ENCODE measurements at regions not wholly inside any gene's neighbourhood (a gene's known extent, or its start where the extent isn't known, plus 50 kb on each side); places are given as distances from the start of the nearest gene placed in this dataset.

DNA sequence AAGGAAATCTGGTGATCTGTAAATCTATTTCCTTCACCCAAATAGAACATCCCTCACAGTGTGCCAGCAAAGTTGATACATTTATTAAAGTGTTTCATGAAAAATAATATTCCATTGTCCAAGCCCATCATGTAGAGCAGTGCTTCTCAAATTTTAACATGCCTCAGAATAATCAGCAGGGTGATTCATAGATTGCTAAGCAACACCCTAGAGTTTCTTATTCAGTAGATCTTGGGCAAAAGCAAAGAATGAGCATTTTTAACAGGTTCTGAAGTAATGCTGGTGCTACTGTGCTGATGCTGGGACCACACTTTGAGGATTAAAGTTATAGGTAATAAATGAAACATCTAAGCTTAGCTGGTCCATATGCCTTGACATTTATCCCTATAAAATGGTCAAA lies 210.5 kb downstream of the ZIC4 start:
- H3K36me3 ChIP-seq: no peaks in the 10 kb centered on the region
- TF ChIP-seq, protein P1, sequence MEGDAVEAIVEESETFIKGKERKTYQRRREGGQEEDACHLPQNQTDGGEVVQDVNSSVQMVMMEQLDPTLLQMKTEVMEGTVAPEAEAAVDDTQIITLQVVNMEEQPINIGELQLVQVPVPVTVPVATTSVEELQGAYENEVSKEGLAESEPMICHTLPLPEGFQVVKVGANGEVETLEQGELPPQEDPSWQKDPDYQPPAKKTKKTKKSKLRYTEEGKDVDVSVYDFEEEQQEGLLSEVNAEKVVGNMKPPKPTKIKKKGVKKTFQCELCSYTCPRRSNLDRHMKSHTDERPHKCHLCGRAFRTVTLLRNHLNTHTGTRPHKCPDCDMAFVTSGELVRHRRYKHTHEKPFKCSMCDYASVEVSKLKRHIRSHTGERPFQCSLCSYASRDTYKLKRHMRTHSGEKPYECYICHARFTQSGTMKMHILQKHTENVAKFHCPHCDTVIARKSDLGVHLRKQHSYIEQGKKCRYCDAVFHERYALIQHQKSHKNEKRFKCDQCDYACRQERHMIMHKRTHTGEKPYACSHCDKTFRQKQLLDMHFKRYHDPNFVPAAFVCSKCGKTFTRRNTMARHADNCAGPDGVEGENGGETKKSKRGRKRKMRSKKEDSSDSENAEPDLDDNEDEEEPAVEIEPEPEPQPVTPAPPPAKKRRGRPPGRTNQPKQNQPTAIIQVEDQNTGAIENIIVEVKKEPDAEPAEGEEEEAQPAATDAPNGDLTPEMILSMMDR (IDR thresholded peaks at IDR 0.05; ENCODE audit: low read depth, low read length): no peak
- H3K4me1 ChIP-seq (ENCODE audit: low read depth): no peaks in the 10 kb centered on the region

DNA sequence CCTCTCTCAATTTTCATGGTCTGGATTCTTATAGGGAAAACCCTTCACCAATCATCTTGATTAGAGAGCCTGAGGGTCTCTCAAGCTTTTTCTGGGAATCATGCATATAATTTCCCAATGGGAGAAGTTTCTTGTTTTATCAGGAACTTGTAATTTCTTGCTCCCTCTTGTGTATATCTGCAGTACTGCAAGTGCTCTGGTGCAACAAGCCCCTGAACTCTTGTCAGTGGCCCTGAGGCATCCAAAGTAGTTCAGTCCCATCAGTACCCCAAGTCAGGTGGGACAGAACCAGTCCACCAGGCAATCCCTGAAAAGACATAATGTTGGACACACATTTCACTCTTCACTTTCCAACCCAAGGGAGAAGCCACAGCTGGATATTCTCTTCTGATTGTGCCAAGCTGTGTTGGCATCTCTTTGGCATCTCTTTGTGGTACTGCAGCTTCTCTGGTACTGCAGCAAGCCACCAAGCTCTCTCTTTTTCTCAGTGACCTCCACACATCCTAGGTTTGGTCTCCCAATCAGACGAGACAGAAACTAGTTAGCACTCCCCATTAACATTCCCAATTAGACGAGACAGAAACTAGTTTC lies 214.5 kb downstream of the ZIC4 start:
- TF ChIP-seq, protein P1 (IDR thresholded peaks at IDR 0.05; ENCODE audit: low read depth, low read length): peak; percentile 85
- H3K4me1 ChIP-seq (ENCODE audit: low read depth): no peaks in the 10 kb centered on the region
- H3K36me3 ChIP-seq: no peaks in the 10 kb centered on the region
- H3K27me3 ChIP-seq: no peaks in the 10 kb centered on the region
- DNase-seq (ENCODE audit: low read depth in 1 of 2, low spot score in 1 of 2): peak; percentile 67 to 83
- no peaks in the 10 kb centered on the region for H3K9me3 ChIP-seq (ENCODE audit: low read depth)
- no peak overlapping the region for H3K4me3 ChIP-seq
- no peak overlapping the region for H3K27ac ChIP-seq

More for the DNA sequence above, 210.5 kb downstream of the ZIC4 start:
- no peak overlapping the region for H3K4me3 ChIP-seq
- H3K9me3 ChIP-seq (ENCODE audit: low read depth): no peaks in the 10 kb centered on the region
- no peak for DNase-seq (ENCODE audit: low read depth in 1 of 2, low spot score in 1 of 2)
- no peak overlapping the region for H3K27ac ChIP-seq
- no peaks in the 10 kb centered on the region for H3K27me3 ChIP-seq

DNA sequence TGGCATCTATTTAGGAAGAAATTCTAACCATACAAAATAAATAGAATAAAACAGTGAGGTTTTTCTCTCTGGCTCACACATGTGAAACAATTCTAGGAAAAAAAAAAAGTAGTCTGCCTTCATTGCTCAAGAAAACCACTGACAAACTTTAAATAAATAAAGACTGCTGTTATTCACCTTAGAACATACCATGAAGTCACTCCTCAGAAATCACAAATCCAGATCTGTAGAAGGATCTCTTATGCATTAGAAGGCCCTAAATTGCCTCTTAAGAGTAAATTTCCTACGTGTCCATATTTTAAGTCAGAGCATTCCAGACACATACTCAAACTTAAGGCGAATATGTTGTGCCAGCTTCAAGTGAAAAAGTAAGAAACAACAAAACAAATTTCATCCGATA lies 217.3 kb downstream of the ZIC4 start:
- Histone ChIP-seq H3K9me3 (ENCODE audit: low read depth) (no peaks in the 10 kb centered on the region), H3K27me3 (no peaks in the 10 kb centered on the region), H3K36me3 (no peaks in the 10 kb centered on the region), H3K27ac (no peak overlapping the region), H3K4me3 (no peak overlapping the region), H3K4me1 (ENCODE audit: low read depth) (no peaks in the 10 kb centered on the region)
- TF ChIP-seq, protein P1 (IDR thresholded peaks at IDR 0.05; ENCODE audit: low read depth, low read length): no peak
- DNase-seq (ENCODE audit: low read depth in 1 of 2, low spot score in 1 of 2): no peak

DNA sequence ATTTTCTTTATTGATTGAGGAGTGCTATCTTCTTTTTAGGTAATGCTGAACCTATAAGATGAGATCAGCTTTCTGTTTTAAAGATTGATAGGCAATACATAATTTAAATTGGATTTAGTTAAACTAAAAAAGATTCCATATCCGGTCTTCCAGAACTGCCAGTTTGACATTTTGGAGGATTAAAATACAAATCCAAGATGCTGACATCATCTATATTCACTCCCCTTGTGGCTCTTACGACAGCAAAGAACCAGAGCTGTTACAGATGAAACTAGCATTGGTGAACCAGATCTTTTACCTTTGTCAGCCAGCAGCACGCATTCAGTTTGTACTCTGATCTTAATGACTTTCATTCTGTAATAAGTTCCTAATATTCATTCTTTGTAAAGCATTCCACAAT lies 218.7 kb downstream of the ZIC4 start:
- no peaks in the 10 kb centered on the region for H3K36me3 ChIP-seq
- no peak for DNase-seq (ENCODE audit: low read depth in 1 of 2, low spot score in 1 of 2)
- H3K27me3 ChIP-seq: no peaks in the 10 kb centered on the region
- H3K4me1 ChIP-seq (ENCODE audit: low read depth): no peaks in the 10 kb centered on the region
- H3K4me3 ChIP-seq: no peak overlapping the region
- H3K9me3 ChIP-seq (ENCODE audit: low read depth): no peaks in the 10 kb centered on the region
- no peak overlapping the region for H3K27ac ChIP-seq
- TF ChIP-seq, protein P1 (IDR thresholded peaks at IDR 0.05; ENCODE audit: low read depth, low read length): no peak

DNA sequence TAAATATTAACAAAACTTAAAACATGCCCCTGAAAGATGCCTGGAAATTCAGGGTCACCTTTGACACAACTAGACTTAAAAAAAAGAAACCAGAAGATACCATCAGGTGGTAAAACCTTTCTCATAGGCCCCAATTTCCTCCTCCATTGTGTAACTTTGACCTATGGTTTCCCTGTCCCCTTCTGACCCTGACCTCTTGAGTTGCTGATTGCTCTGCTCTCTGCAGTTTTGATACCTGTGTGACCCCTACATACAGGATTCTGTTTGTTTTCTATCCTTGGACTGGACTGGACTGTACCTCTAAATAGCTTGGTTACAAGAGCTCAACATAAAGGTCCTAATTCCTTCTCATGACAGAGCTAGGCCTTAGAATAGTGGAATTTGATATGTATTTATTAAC lies 220.6 kb downstream of the ZIC4 start:
- H3K4me1 ChIP-seq (ENCODE audit: low read depth): no peaks in the 10 kb centered on the region
- no peak overlapping the region for H3K4me3 ChIP-seq
- TF ChIP-seq, protein P1 (IDR thresholded peaks at IDR 0.05; ENCODE audit: low read depth, low read length): no peak
- DNase-seq (ENCODE audit: low read depth in 1 of 2, low spot score in 1 of 2): no peak
- no peak overlapping the region for H3K27ac ChIP-seq
- H3K36me3 ChIP-seq: no peaks in the 10 kb centered on the region
- H3K9me3 ChIP-seq (ENCODE audit: low read depth): no peaks in the 10 kb centered on the region
- H3K27me3 ChIP-seq: no peaks in the 10 kb centered on the region
